Lower leg skin (tissue), 4 donors: ENCODE measurements at regions not wholly inside any gene's neighbourhood (a gene's known extent, or its start where the extent isn't known, plus 50 kb on each side); places are given as distances from the start of the nearest gene placed in this dataset.

ENCODE experiments used
- DNase-seq, 2 donors: peaks; one replicate each; pipeline ENCODE4 v3.0.0-alpha.2; 2019; ENCODE audit warnings: low spot score in 2 of 2
- H3K4me3 ChIP-seq: fragments of 200-600 bp; sonication (generic); 2 replicates; pipeline ENCODE4 v1.5.1; 2017; ENCODE audit warnings: mild to moderate bottlenecking, low read depth; ENCODE audit not compliant: poor library complexity, severe bottlenecking
- CTCF ChIP-seq, 3 donors: fragments of 450-650 bp; IDR thresholded peaks; one replicate each; pipeline ENCODE4 v1.5.1; 2016; ENCODE audit warnings: antibody characterized with exemption in 3 of 3, mild to moderate bottlenecking in 3 of 3, moderate library complexity in 2 of 3
- POLR2A ChIP-seq, 2 donors: fragments of 450-650 bp; IDR thresholded peaks; one replicate each; pipeline ENCODE4 v1.6.1; 2016 to 2017; ENCODE audit warnings: antibody characterized with exemption in 2 of 2, mild to moderate bottlenecking in 1 of 2, moderate library complexity in 1 of 2
- WGBS, 2 donors: methylation state at CpG; one replicate each; pipeline ENCODE4 v1.1.5; 2018; 5-methylcytosine and 5-hydroxymethylcytosine counted together
- intact Hi-C: fragments of 100-400 bp; cut with DNase I; formaldehyde crosslinking; loops from one replicate; pipeline ENCODE4 v1.15.0; 2023; ENCODE audit warnings: low total_unique reads

GRCh38 chr11:81071606-81072005 is 1630.8 kb upstream of the TENM4 start:
- intact Hi-C loops = no loop called here
- WGBS, 2 donors = 37 to 40% methylated on average over 5 of the region's 5 CpGs
- no peak for DNase-seq
- H3K4me3 ChIP-seq = no peak overlapping the region
- TF ChIP-seq CTCF (IDR thresholded peaks at IDR 0.05) = no peak
- TF ChIP-seq POLR2A (IDR thresholded peaks at IDR 0.05) = no peak

- TF ChIP-seq CTCF (IDR thresholded peaks at IDR 0.05) = no peak
- TF ChIP-seq POLR2A (IDR thresholded peaks at IDR 0.05) = no peak
- 33 to 40% methylated on average over 4 of the region's 4 CpGs for WGBS, 2 donors
- no peak for DNase-seq
- H3K4me3 ChIP-seq = no peak overlapping the region
- intact Hi-C loops = no loop called here
These were observed 1630.1 kb upstream of the TENM4 start for GRCh38 chr11:81070948-81071347.

- no peak overlapping the region for H3K4me3 ChIP-seq
- DNase-seq = no peak
- intact Hi-C loops = no loop called here
- TF ChIP-seq CTCF (IDR thresholded peaks at IDR 0.05) (no peak), POLR2A (IDR thresholded peaks at IDR 0.05) (no peak)
- 28% methylated on average over 1 of the region's 1 CpG for WGBS, 2 donors
These were observed 1618.5 kb upstream of the TENM4 start for GRCh38 chr11:81059356-81059755.

GRCh38 chr11:81052344-81053158 is 1611.7 kb upstream of the TENM4 start:
- no peak overlapping the region for H3K4me3 ChIP-seq
- TF ChIP-seq POLR2A (IDR thresholded peaks at IDR 0.05) = no peak
- no peak for TF ChIP-seq CTCF (IDR thresholded peaks at IDR 0.05)
- intact Hi-C loops = no loop called here
- 69 to 76% methylated on average over 3 of the region's 3 CpGs for WGBS, 2 donors
- no peak for DNase-seq

GRCh38 chr11:81039916-81040524 is 1599.2 kb upstream of the TENM4 start:
- intact Hi-C loops = no loop called here
- H3K4me3 ChIP-seq = no peak overlapping the region
- 48 to 67% methylated on average over 2 of the region's 2 CpGs for WGBS, 2 donors
- no peak for DNase-seq
- TF ChIP-seq CTCF (IDR thresholded peaks at IDR 0.05) (no peak), POLR2A (IDR thresholded peaks at IDR 0.05) (no peak)
